ENCODE measurements at regions not wholly inside any gene's neighbourhood (a gene's known extent, or its start where the extent isn't known, plus 50 kb on each side); places are given as distances from the start of the nearest gene placed in this dataset.

- DNase-seq: no peak
These were observed 262.7 kb downstream of the PDHA2 start for GRCh38 chr4:96102541-96103026.

DNA sequence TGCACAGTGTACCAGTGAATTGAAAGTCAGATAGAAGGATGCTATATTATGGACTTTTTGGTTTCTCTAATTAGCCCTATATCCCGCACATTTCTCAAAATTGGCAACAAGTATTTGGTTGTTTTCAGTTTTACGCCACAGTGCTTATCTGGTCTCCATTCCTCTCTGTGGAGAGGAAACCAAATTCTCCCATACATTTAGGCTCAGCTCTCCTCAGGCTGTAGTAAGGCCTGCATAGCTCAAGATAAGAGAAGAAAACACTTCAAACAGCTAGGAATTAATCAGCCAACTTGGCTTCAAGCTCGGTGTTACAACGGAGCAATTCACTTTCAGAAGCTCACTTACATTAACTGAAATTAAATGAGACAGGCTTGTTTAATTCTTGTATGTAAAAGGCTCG, 263.2 kb downstream of the PDHA2 start:
- DNase-seq: no peak

DNA sequence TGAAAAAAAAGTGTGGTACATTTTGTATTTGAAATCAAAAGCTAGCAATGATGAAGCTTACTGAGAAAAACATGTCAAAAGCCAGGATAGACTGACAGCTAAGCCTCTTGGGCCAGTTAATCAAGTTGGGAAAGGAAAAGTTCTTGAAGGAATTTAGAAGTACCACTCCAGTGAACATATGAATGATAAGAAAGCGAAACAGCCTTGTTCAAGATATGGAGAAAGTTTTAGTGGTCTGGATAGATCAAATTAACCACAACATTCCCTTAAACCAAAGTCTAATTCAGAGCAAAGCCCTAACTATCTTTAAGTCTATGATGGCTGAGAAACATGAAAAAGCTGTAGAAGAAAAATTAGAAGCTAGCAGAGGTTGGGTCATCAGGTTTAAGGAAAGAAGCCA, 268.3 kb downstream of the PDHA2 start:
- no peak for DNase-seq

DNA sequence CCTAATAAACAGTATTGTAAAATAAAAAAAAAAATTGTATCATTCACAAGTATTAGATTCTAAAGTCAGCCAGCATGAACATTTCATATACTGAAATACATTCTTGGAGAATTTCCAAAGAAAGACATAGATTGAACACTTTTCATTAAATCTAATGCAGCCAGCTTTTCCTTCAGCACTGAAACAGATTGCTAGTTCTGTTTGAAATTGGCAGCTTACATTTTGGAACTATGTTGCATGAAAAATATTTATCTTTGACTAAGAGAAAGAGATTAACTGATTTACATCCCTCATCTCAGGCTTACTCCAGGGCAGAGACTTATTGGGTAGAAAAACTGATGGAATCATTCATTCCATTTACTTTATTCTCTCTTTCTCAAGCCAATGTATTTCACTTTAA, 272.7 kb downstream of the PDHA2 start:
- no peak for DNase-seq

DNA sequence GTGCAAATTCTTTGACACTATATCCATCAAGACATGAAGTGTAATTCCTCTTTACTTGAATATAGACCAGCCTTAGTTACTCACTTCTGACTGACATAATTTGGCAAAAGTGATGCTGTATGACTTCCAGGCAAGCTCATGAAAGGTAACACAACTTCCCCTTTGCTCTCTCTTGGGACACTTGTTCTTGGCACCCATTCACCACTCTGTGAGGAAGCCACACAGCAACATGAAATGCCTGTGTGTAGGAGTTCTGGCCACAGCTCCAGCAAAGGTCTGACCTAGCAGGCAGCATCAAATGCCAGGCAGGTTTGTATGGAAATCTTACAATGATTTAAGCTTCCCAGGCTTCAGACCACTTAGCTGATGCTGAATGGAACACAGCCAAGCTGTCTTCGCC, 280.3 kb downstream of the PDHA2 start:
- no peak for DNase-seq

- DNase-seq: no peak
These were observed 286.3 kb downstream of the PDHA2 start for GRCh38 chr4:96126227-96126626.

- DNase-seq: no peak
These were observed 291.3 kb downstream of the PDHA2 start for GRCh38 chr4:96131186-96131585.

DNA sequence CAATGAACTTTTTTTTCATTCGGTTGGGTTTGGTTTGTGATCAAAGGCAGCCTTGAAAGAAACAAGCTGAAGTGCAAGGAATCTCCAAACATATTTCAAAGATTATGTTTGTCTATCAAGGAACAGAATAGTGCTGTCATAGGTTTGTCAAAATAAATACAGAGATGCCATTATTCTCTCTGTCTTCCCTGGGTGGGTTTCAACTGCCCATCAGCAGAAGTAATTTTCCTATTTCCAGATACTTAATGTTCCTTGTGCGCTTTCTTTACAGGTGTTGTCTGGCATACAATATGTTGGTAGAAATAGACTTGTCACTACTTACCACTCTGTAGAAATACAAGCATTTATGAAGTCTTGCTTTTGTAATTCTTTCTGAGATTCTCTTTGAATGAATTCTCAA, 294.9 kb downstream of the PDHA2 start:
- DNase-seq: no peak

GRCh38 chr4:96136056-96136455, 296.2 kb downstream of the PDHA2 start:
- no peak for DNase-seq

GRCh38 chr4:96139251-96139929, 299.5 kb downstream of the PDHA2 start:
- no peak for DNase-seq

GRCh38 chr4:96145601-96146000, 305.7 kb downstream of the PDHA2 start:
- DNase-seq: no peak

- DNase-seq: no peak
These were observed 306.8 kb downstream of the PDHA2 start for GRCh38 chr4:96146686-96147085.

DNA sequence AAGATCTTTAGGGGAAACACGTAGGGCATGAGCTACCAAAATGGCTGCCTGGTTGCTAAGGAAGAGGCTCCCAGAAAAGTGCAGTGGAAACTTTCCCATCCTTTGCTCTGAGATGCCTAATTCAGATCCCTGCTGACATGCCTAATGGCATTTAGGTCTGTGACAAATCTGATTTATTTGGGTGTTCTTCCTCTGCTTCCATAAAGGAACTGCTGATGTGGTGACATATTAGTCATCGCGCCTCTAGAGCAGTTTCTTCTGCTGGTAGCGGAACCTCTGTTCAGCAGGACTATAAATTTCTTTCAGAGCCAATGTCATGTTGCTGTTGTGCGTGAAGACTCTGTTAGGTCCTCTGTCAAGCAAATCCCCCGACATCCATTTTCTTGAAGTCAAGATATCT, 310.0 kb downstream of the PDHA2 start:
- no peak for DNase-seq

DNA sequence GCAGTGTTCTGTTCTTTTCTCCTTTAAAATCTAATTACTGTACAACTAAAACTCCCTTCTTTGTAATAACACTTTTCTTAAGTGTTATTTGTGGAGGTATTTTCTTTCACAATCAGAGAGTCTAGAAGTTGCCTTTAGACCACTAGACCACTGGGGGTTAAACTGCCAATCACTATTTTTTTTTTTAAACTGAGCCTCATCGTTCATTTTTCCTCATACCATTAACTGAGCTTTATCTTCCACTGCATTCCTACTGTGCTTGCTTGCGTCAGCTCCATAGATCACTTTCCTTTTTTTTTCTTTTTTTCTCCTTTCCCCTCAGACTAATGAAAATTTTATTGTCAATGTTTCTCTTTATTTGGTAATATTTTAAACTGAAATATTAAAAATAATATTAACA, 310.6 kb downstream of the PDHA2 start:
- no peak for DNase-seq

- DNase-seq: no peak
These were observed 312.9 kb downstream of the PDHA2 start for GRCh38 chr4:96152824-96153223.

GRCh38 chr4:96154676-96155075, 314.8 kb downstream of the PDHA2 start:
- DNase-seq: no peak

GRCh38 chr4:96162636-96163035, 322.7 kb downstream of the PDHA2 start:
- no peak for DNase-seq

DNA sequence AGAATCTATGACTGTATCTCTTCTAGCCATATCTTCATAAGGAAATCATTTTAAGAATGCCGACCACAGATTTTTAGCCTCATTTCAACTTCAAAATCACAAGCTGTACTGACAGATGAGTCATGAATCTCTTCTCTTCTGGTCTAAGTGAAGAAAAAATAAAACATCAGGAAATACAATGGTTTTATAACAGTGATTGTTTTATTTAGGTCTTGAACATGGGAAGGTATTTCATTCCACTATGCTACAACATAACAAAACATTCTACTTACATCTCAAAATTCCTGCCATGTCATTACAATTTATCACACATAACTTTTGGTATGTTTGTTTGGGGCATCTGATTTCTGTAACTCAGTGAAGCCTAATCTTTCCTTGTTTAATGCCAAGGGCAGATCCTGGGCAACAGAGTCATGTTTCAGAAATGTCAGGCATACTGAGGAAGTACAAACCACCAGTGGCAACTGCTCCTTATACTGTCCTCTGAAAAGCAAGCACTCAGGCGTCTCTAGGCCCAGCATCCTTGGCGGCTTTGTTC, 325.0 kb downstream of the PDHA2 start:
- DNase-seq: no peak

GRCh38 chr4:96166806-96167205, 326.9 kb downstream of the PDHA2 start:
- no peak for DNase-seq

DNA sequence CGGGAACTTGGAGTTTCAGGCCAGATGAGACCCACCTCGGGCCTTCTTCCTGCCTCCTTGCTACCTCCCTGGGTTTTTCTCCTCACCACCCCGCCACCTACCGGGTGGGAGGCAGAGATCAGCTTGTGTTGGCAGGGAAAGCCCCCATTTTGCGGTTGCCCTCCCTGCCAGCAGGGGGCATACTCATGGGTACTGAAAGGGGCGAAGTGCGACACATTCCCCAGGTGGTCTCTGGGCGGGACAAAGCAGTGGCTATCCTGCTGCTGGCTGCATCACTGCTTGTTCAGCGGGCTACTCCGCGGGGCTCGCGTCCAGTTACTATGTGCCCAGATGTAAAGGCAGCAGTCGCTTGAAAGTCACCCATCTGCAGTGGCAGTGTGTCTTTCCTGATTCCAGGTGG, 330.3 kb downstream of the PDHA2 start:
- no peak for DNase-seq

- DNase-seq: no peak
These were observed 333.9 kb downstream of the PDHA2 start for GRCh38 chr4:96173756-96174155.

- DNase-seq: no peak
These were observed 336.0 kb downstream of the PDHA2 start for GRCh38 chr4:96175871-96176270.

- no peak for DNase-seq
These were observed 343.7 kb downstream of the PDHA2 start for GRCh38 chr4:96183611-96184010.

DNA sequence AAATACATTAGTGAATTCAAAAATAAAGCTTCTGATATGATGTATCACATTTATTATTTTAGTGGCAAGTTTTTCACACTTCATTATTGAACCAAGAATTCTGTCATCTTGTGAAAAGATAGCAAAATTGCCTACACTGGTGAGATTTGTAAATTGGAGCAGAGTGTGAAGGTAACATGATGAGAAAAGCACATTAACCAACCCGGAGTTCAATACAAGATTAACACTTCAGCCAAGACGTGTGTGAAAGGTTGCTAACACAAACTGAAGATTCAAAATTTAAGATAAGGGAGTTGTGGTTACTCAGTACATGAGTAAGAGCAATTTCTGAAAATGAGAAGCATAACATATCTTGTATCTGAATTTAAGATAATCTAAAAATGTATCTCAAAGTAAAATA, 346.7 kb downstream of the PDHA2 start:
- DNase-seq: no peak

- DNase-seq: no peak
These were observed 349.9 kb downstream of the PDHA2 start for GRCh38 chr4:96189761-96190160.

Data from SW 1271 (cell line).